ENCODE measurements at regions not wholly inside any gene's neighbourhood (a gene's known extent, or its start where the extent isn't known, plus 50 kb on each side); places are given as distances from the start of the nearest gene placed in this dataset.

DNA sequence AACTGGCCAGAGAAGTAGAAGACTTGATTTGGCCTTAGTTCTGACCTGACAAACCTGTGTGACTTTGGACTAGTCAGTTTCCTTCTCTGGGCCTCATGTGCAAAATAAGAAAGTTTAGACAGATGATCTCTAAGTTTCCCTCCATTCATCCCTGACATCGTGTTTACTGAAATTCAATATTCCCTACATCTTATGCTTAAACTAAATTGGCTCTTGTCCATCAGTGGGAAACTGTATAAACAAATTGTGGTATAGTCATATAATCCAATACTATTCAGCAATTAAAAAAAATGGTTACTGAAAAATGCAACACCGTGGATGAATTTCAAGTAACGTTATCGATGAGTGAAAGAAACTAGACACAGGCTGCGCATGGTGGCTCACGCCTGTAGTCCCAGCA is 64.4 kb upstream of the HRH1 start:
- no peak for DNase-seq

DNA sequence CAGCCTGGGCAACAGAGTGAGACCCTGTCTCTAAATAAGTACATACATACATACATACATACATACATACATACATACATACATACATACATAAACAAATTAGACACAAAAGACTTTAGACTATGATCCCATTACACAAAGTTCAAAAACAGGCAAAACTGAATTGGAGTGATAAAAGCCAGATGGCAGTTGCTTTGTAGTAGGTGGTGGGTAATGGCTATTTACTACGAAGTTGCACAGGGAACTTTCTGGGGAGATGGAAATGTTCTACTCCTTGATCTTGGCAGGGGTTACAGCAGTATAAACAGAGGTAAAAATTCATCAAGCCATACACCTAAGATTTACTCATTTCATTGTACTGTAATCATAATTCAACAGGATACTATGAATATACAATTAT is 63.7 kb upstream of the HRH1 start:
- no peak for DNase-seq

DNA sequence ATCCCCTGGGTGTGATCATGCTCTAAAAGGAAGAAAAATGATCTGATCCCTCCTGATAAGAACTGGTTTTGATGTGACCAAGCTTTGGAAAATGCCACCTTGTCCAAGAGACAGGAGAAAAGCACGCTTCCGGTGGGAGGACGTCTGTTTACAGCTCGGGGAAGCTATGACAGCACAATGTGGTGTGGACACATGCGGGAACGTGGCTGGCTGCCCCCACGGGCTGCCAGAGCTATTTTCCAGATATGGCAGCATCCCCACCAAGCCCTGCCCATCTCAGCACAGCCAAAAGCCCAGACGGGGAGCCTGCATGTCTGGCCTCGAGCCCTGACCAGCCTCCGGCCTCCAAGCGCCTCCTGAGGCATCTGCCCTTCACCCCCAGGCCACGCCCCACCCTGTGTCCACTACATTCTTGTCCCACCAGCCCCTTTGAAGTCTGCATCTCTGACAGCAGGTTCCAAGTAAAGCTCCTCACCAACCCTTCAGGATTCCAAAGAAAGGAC is 63.2 kb upstream of the HRH1 start:
- DNase-seq = no peak

DNA sequence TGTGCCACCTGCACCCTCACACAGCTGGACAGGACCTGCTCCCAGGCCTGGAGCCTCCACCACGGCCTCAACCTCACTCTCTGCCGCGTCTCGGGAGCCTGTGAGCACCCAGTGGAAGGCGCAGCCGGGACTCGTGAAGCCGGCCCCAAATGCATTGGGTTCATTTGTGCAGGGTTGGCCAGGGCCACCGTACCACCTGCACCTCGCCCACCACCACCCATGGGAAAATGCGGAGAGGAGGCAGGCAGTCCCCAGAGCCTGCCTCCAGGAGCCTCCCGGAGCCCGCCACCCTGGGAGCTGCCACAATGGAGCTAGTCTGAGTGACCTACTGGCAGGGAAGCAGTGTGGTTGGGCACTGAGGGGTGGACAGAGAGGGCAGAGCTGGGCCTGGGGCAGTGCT is 62.5 kb upstream of the HRH1 start:
- no peak for DNase-seq

DNA sequence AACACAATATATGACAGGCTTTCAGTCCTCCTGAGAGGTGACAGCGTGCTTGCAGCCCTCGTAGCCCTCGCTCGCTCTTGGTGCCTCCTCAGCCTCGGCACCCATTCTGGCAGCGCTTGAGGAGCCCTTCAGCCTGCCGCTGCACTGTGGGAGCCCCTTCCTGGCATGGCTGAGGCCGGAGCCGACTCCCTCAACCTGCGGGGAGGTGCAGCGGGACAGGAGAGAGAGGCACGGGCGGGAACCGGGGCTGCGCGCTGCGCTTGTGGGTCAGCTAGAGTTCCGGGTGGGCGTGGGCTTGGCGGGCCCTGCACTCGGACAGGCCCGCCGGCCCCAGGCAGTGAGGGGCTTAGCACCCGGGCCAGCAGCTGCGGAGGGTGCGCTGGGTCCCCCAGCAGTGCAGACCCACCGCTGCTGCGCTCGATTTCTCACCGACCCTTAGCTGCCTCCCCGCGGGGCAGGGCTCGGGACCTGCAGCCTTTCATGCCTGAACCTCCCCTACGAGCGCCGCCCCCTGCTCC is 60.4 kb upstream of the HRH1 start:
- no peak for DNase-seq

DNA sequence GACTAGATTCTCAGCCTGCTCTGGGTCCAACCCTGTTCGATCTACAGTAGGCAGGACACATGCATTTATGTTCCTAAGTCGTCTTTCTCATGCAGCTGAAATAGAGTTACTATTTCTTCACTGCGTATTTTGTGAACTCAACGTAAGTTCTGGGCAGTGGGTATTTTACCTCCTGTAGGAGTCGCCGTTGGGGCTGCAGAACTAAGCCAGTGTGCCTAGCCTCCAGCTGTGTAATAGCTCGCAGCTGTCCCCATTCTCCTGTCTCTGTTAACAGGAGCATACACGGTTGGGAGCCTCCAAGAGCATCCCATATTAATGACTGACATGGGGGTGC is 58.4 kb upstream of the HRH1 start:
- peak in 1 of 2 experiments; percentile 2 for DNase-seq

DNA sequence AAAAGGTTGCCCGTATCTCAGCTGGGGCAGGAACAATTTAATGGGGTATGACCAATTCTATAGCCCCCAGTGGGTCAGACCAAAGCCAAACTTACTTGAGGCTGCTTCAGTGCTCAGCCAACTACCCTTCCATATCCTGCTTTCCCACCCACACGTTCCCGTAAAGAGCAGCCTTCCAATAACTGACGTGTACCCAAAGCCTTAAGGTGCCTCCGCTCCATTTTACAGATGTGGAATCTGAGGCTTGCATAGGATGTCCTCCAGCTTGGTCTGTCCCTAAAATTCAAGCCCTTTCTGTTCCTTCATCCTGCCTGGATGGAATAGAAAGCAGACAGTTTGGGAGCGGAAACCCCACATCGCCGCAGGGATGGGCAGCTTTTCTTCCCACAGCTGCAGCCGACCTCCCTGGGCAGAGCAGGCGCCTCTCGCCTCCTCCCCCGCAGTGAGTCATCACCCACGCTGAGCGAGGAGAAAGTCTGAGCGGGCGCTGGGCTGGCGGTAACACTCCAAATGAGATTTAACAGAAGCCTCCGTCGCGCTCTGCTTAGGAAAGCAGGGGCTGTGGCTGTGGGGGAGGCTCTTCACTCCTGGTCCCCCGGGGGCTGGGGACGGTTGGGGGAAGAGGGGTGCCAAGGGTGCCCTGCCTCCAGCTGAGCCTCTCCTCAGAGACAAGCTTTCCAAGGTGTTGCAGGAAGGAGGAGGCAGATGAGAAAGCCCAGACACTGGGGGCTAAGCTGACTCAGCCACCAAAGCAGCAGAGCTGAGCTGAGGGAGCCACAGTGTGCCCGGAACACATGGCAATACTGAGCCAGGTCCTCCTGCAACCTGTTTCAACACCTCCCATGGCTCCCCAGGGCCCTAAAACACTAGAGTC is 57.8 kb upstream of the HRH1 start:
- peak; percentile 77 to 81 for DNase-seq

DNA sequence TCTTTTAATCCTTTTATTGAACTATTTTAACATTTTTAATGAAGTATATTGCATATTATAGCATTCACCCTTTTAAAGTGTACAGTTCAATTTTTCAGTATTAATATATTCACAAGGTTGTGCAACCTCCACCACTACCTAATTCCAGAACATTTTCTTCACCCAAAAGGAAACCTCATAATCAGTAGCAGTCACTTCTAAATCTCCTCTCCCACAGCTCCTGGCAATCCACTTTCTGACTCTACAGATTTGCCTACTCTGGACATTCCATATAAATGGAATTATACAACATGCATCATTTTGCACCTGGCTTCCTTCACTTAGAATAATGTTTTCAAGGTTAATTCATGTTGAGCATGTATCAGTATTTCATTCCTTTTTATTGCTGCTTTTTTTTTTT is 55.0 kb upstream of the HRH1 start:
- DNase-seq = no peak

All from activated CD4-positive, alpha-beta T cell treated with anti-CD3 and anti-CD28 coated beads, Interleukin-2, amount 50 U/mL, for 48 hours (primary cell).